NCI-H1930 (cell line): ENCODE measurements at regions not wholly inside any gene's neighbourhood (a gene's known extent, or its start where the extent isn't known, plus 50 kb on each side); places are given as distances from the start of the nearest gene placed in this dataset.
A peak's percentile ranks its signal among the peaks of the same experiment; 100 is the strongest.

Source experiments
- DNase-seq, 2 experiments: peaks; one replicate each; lab custom pipeline; 2025; lab: John Stamatoyannopoulos, UW

- DNase-seq = no peak
Measured at GRCh38 chr14:46290706-46291105, 360.9 kb downstream of the RPL10L start.

GRCh38 chr14:46279776-46280175, 371.8 kb downstream of the RPL10L start:
- DNase-seq = no peak

- no peak for DNase-seq
Measured at GRCh38 chr14:46279327-46279726, 372.3 kb downstream of the RPL10L start.

- no peak for DNase-seq
Measured at GRCh38 chr14:46259536-46259935, 392.0 kb downstream of the RPL10L start.

GRCh38 chr14:46256381-46256780, 395.2 kb downstream of the RPL10L start:
- no peak for DNase-seq

GRCh38 chr14:46250113-46250703, 401.4 kb downstream of the RPL10L start:
- peak in 1 of 2 experiments; percentile 2 for DNase-seq

- DNase-seq = no peak
Measured at GRCh38 chr14:46248001-46248630, 403.5 kb downstream of the RPL10L start.

GRCh38 chr14:46245276-46245675, 406.3 kb downstream of the RPL10L start:
- no peak for DNase-seq

- DNase-seq = no peak
Measured at GRCh38 chr14:46233786-46234185, 417.8 kb downstream of the RPL10L start.

GRCh38 chr14:46230540-46230939, 421.0 kb downstream of the RPL10L start:
- peak in 1 of 2 experiments; percentile 16 for DNase-seq

GRCh38 chr14:46215801-46216200, 435.8 kb downstream of the RPL10L start:
- no peak for DNase-seq

- DNase-seq = no peak
Measured at GRCh38 chr14:46198676-46199075, 452.9 kb downstream of the RPL10L start.

- DNase-seq = no peak
Measured at GRCh38 chr14:46197856-46198255, 453.7 kb downstream of the RPL10L start.
